ENCODE measurements at regions not wholly inside any gene's neighbourhood (a gene's known extent, or its start where the extent isn't known, plus 50 kb on each side); places are given as distances from the start of the nearest gene placed in this dataset.

DNA sequence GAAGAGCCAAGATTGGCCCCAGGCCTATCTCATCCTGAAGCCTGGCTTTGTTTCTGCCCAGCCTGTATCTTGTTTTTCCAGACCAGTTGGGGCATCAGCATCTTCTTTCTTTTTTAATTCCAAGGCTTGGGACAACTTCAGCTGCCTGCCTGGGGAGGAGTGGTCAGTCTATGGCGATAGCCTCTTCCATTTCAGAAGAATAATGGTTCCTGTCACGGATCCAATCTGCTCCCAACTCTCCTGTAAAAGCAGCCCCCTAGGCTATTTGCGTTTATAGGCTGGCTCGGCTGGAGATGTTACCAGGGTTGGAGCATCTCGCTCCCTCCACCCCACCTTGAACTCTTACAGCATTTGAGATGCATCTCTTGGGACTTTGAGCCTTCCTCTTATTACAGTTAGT, 145.2 kb upstream of the CADM1 start:
- TF ChIP-seq, protein P1, sequence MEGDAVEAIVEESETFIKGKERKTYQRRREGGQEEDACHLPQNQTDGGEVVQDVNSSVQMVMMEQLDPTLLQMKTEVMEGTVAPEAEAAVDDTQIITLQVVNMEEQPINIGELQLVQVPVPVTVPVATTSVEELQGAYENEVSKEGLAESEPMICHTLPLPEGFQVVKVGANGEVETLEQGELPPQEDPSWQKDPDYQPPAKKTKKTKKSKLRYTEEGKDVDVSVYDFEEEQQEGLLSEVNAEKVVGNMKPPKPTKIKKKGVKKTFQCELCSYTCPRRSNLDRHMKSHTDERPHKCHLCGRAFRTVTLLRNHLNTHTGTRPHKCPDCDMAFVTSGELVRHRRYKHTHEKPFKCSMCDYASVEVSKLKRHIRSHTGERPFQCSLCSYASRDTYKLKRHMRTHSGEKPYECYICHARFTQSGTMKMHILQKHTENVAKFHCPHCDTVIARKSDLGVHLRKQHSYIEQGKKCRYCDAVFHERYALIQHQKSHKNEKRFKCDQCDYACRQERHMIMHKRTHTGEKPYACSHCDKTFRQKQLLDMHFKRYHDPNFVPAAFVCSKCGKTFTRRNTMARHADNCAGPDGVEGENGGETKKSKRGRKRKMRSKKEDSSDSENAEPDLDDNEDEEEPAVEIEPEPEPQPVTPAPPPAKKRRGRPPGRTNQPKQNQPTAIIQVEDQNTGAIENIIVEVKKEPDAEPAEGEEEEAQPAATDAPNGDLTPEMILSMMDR (IDR thresholded peaks at IDR 0.05; ENCODE audit: poor library complexity, severe bottlenecking), result no peak
- no peak for TF ChIP-seq MXI1 (conservative IDR thresholded peaks at IDR 0.05; ENCODE audit: poor library complexity, severe bottlenecking)
- TF ChIP-seq EZH2 (IDR thresholded peaks at IDR 0.05; ENCODE audit: borderline replicate concordance, insufficient read depth, low read length, poor library complexity, severe bottlenecking), result no peak
- TF ChIP-seq POLR2AphosphoS5 (IDR thresholded peaks at IDR 0.05), result no peak
- TF ChIP-seq SMC3 (conservative IDR thresholded peaks at IDR 0.05; ENCODE audit: poor library complexity), result no peak
- no peak for TF ChIP-seq REST (IDR thresholded peaks at IDR 0.05; ENCODE audit: borderline replicate concordance)
- no peak for TF ChIP-seq RAD21 (conservative IDR thresholded peaks at IDR 0.05)
- TF ChIP-seq EP300 (conservative IDR thresholded peaks at IDR 0.05; ENCODE audit: poor library complexity, severe bottlenecking), result no peak
- no peak for TF ChIP-seq TAF1 (IDR thresholded peaks at IDR 0.05; ENCODE audit: low read depth)

Data from neural cell (in vitro differentiated cells).